ENCODE measurements at regions not wholly inside any gene's neighbourhood (a gene's known extent, or its start where the extent isn't known, plus 50 kb on each side); places are given as distances from the start of the nearest gene placed in this dataset.
"Not testable (repeated sequence)": the region's sequence is repeated elsewhere in the genome, so short reads cannot be mapped to it uniquely, and the experiment has no call there.

GRCh38 chr3:55144015-55144673, 216.3 kb upstream of the LRTM1 start:
- Histone ChIP-seq H3K4me3 (ENCODE audit: insufficient read depth, low read length) (no peak overlapping the region), H4K20me1 (ENCODE audit: insufficient read depth, low read length) (no peaks in the 10 kb centered on the region), H3K27ac (ENCODE audit: low read depth, low read length) (peak overlapping the region; percentile 83), H3K79me2 (ENCODE audit: insufficient read depth, low read length) (no peaks in the 10 kb centered on the region), H3K36me3 (ENCODE audit: insufficient read depth, low read length) (no peaks in the 10 kb centered on the region), H3K4me2 (ENCODE audit: insufficient read depth, low read length) (peak overlapping the region; percentile 37), H2AFZ (ENCODE audit: low read length) (peak overlapping the region; percentile 17), H3K27me3 (ENCODE audit: insufficient read depth, low read length) (no peaks in the 10 kb centered on the region), H3K4me1 (ENCODE audit: insufficient read depth, low read length) (peaks cover 25% of the 10 kb centered on the region), H3K9me3 (ENCODE audit: low read depth, low read length) (no peaks in the 10 kb centered on the region)
- peak; percentile 86 for DNase-seq (ENCODE audit: insufficient read length, low spot score, missing footprints)
- TF ChIP-seq CTCF (IDR thresholded peaks at IDR 0.05; ENCODE audit: extremely low read depth, low read depth, low read length), result no peak

- no peak for DNase-seq (ENCODE audit: insufficient read length, low spot score, missing footprints)
- H3K4me3 ChIP-seq (ENCODE audit: insufficient read depth, low read length), result no peak overlapping the region
- peak overlapping the region; percentile 15 for H2AFZ ChIP-seq (ENCODE audit: low read length)
- peak overlapping the region; percentile 83 for H3K27ac ChIP-seq (ENCODE audit: low read depth, low read length)
- H3K4me1 ChIP-seq (ENCODE audit: insufficient read depth, low read length), result peaks cover 21% of the 10 kb centered on the region
- H4K20me1 ChIP-seq (ENCODE audit: insufficient read depth, low read length), result no peaks in the 10 kb centered on the region
- no peaks in the 10 kb centered on the region for H3K36me3 ChIP-seq (ENCODE audit: insufficient read depth, low read length)
- H3K9me3 ChIP-seq (ENCODE audit: low read depth, low read length), result no peaks in the 10 kb centered on the region
- no peak overlapping the region for H3K4me2 ChIP-seq (ENCODE audit: insufficient read depth, low read length)
- H3K27me3 ChIP-seq (ENCODE audit: insufficient read depth, low read length), result no peaks in the 10 kb centered on the region
- TF ChIP-seq CTCF (IDR thresholded peaks at IDR 0.05; ENCODE audit: extremely low read depth, low read depth, low read length), result no peak
- no peaks in the 10 kb centered on the region for H3K79me2 ChIP-seq (ENCODE audit: insufficient read depth, low read length)
Observed at GRCh38 chr3:55143336-55143735, 215.5 kb upstream of the LRTM1 start.

- peaks cover 14% of the 10 kb centered on the region for H3K4me1 ChIP-seq (ENCODE audit: insufficient read depth, low read length)
- not testable (repeated sequence) for H3K27me3 ChIP-seq (ENCODE audit: insufficient read depth, low read length); H3K4me2 ChIP-seq (ENCODE audit: insufficient read depth, low read length); DNase-seq (ENCODE audit: insufficient read length, low spot score, missing footprints); H3K36me3 ChIP-seq (ENCODE audit: insufficient read depth, low read length); H4K20me1 ChIP-seq (ENCODE audit: insufficient read depth, low read length); H3K27ac ChIP-seq (ENCODE audit: low read depth, low read length); H2AFZ ChIP-seq (ENCODE audit: low read length); H3K9me3 ChIP-seq (ENCODE audit: low read depth, low read length); H3K4me3 ChIP-seq (ENCODE audit: insufficient read depth, low read length); H3K79me2 ChIP-seq (ENCODE audit: insufficient read depth, low read length)
Observed at GRCh38 chr3:55136291-55136690, 208.4 kb upstream of the LRTM1 start.

GRCh38 chr3:55128225-55128823, 200.5 kb upstream of the LRTM1 start:
- TF ChIP-seq CTCF (IDR thresholded peaks at IDR 0.05; ENCODE audit: extremely low read depth, low read depth, low read length), result no peak
- Histone ChIP-seq H3K4me1 (ENCODE audit: insufficient read depth, low read length) (peaks cover 10% of the 10 kb centered on the region), H3K4me2 (ENCODE audit: insufficient read depth, low read length) (peak overlapping the region; percentile 74), H3K36me3 (ENCODE audit: insufficient read depth, low read length) (no peaks in the 10 kb centered on the region), H2AFZ (ENCODE audit: low read length) (peak overlapping the region; percentile 33), H3K27me3 (ENCODE audit: insufficient read depth, low read length) (no peaks in the 10 kb centered on the region), H3K9me3 (ENCODE audit: low read depth, low read length) (no peaks in the 10 kb centered on the region), H3K27ac (ENCODE audit: low read depth, low read length) (no peak overlapping the region), H4K20me1 (ENCODE audit: insufficient read depth, low read length) (no peaks in the 10 kb centered on the region), H3K4me3 (ENCODE audit: insufficient read depth, low read length) (peak overlapping the region; percentile 45), H3K79me2 (ENCODE audit: insufficient read depth, low read length) (no peaks in the 10 kb centered on the region)
- DNase-seq (ENCODE audit: insufficient read length, low spot score, missing footprints), result peak; percentile 59
